ENCODE measurements at regions not wholly inside any gene's neighbourhood (a gene's known extent, or its start where the extent isn't known, plus 50 kb on each side); places are given as distances from the start of the nearest gene placed in this dataset.

DNA sequence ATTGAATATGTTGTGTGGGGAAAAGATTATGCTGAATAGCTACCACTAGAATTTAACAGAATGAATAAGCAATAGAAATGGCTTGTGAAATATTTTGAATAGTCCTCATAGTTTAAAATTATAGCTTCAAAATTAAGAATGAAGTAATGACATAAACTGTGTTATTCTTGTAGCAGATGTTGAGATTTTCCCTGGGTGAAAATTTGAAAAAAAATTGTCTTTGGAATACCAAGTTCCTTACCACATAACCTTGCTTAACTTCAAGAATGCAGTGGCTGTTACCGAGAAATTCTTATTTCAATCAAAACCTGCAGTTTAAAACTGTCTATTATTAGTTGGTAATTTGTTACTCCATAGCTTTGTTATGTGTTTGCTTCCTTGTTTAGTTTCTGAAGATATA, 1268.6 kb downstream of the RAPGEF2 start:
- TF ChIP-seq, protein P1, sequence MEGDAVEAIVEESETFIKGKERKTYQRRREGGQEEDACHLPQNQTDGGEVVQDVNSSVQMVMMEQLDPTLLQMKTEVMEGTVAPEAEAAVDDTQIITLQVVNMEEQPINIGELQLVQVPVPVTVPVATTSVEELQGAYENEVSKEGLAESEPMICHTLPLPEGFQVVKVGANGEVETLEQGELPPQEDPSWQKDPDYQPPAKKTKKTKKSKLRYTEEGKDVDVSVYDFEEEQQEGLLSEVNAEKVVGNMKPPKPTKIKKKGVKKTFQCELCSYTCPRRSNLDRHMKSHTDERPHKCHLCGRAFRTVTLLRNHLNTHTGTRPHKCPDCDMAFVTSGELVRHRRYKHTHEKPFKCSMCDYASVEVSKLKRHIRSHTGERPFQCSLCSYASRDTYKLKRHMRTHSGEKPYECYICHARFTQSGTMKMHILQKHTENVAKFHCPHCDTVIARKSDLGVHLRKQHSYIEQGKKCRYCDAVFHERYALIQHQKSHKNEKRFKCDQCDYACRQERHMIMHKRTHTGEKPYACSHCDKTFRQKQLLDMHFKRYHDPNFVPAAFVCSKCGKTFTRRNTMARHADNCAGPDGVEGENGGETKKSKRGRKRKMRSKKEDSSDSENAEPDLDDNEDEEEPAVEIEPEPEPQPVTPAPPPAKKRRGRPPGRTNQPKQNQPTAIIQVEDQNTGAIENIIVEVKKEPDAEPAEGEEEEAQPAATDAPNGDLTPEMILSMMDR (IDR thresholded peaks at IDR 0.05; ENCODE audit: insufficient read depth, low read depth, low read length): no peak
- TF ChIP-seq EZH2 (IDR thresholded peaks at IDR 0.05; ENCODE audit: insufficient read depth, low read length): no peak
